Activated naive CD8-positive, alpha-beta T cell treated with anti-CD3 and anti-CD28 coated beads, Interleukin-2, amount 10 ng/mL, durations not matched to agents 7 days and 5 days (primary cell): ENCODE measurements at regions not wholly inside any gene's neighbourhood (a gene's known extent, or its start where the extent isn't known, plus 50 kb on each side); places are given as distances from the start of the nearest gene placed in this dataset.
"Not testable (repeated sequence)": the region's sequence is repeated elsewhere in the genome, so short reads cannot be mapped to it uniquely, and the experiment has no call there.

Experiments
- ATAC-seq: fragments of 150-1000 bp; cut with Tn5 transposase; one replicate; pipeline ENCODE4 v1.10.0; 2021; ENCODE audit warnings: low read depth, moderate library complexity
- POLR2A ChIA-PET: fragments of 350-600 bp; sonication (Branson Sonifier 250); formaldehyde crosslinking; loops from one replicate; lab custom pipeline; 2021; ENCODE audit warnings: antibody characterized with exemption; lab: Charles Lee
- DNase-seq: peaks from one replicate; pipeline ENCODE4 v3.0.0; 2021
- H3K27ac Mint-ChIP-seq: one replicate; pipeline ENCODE4 v1.8.0; 2022; ENCODE audit warnings: mild to moderate bottlenecking, mixed read lengths
- H3K27me3 Mint-ChIP-seq: one replicate; pipeline ENCODE4 v1.8.0; 2022; ENCODE audit warnings: mild to moderate bottlenecking, moderate library complexity, mixed read lengths
- H3K36me3 Mint-ChIP-seq: one replicate; pipeline ENCODE4 v1.8.0; 2021; ENCODE audit warnings: mild to moderate bottlenecking, mixed read lengths
- H3K4me1 Mint-ChIP-seq: one replicate; pipeline ENCODE4 v1.8.0; 2021; ENCODE audit warnings: mixed read lengths
- H3K4me3 Mint-ChIP-seq: one replicate; pipeline ENCODE4 v1.8.0; 2022; ENCODE audit warnings: mild to moderate bottlenecking, moderate library complexity, mixed read lengths
- H3K9me3 Mint-ChIP-seq: one replicate; pipeline ENCODE4 v1.8.0; 2021; ENCODE audit warnings: mixed read lengths

- H3K36me3 Mint-ChIP-seq, H3K27me3 Mint-ChIP-seq, H3K4me1 Mint-ChIP-seq, H3K27ac Mint-ChIP-seq, POLR2A ChIA-PET, H3K9me3 Mint-ChIP-seq, ATAC-seq, DNase-seq, H3K4me3 Mint-ChIP-seq: not testable (repeated sequence)
Observed at GRCh38 chr5:34261020-34261419, 218.0 kb upstream of the C1QTNF3 start.

GRCh38 chr5:34266151-34266550 lies 223.1 kb upstream of the C1QTNF3 start:
- H3K4me3 Mint-ChIP-seq, ATAC-seq, H3K9me3 Mint-ChIP-seq, H3K27me3 Mint-ChIP-seq, POLR2A ChIA-PET, DNase-seq, H3K36me3 Mint-ChIP-seq, H3K4me1 Mint-ChIP-seq, H3K27ac Mint-ChIP-seq: not testable (repeated sequence)

GRCh38 chr5:34296759-34297158 lies 253.7 kb upstream of the C1QTNF3 start:
- H3K27me3 Mint-ChIP-seq, DNase-seq, H3K36me3 Mint-ChIP-seq, H3K4me1 Mint-ChIP-seq, POLR2A ChIA-PET, H3K9me3 Mint-ChIP-seq, H3K27ac Mint-ChIP-seq, H3K4me3 Mint-ChIP-seq, ATAC-seq: not testable (repeated sequence)

GRCh38 chr5:34329201-34329600 lies 286.2 kb upstream of the C1QTNF3 start:
- H3K4me3 Mint-ChIP-seq, H3K9me3 Mint-ChIP-seq, ATAC-seq, H3K36me3 Mint-ChIP-seq, H3K4me1 Mint-ChIP-seq, POLR2A ChIA-PET, DNase-seq, H3K27ac Mint-ChIP-seq: not testable (repeated sequence)
- H3K27me3 Mint-ChIP-seq = peaks cover 11% of the 10 kb centered on the region

DNA sequence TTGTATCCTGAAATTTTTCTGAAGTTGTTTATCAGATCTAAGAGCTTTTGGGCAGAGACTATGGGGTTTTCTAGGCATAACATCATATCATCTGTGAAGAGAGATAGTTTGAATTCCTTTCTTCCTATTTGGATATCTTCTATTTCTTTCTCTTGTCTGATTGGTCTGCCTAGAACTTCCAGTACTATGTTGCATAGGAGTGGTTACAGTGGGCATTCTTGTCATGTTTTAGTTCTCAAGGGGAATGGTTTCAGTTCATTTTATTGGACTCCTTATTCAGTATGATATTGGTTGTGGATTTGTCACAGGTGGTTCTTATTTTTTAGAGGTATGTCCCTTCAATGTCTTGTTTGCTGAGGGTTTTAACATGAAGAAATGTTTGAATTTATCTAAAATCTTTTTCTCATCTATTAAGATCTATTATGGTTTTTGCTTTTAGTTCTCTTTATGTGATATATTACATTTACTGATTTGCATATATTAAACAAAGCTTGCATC lies 286.6 kb upstream of the C1QTNF3 start:
- peaks cover 11% of the 10 kb centered on the region for H3K27me3 Mint-ChIP-seq
- H3K36me3 Mint-ChIP-seq, H3K9me3 Mint-ChIP-seq, H3K4me3 Mint-ChIP-seq, H3K4me1 Mint-ChIP-seq, ATAC-seq, DNase-seq, H3K27ac Mint-ChIP-seq, POLR2A ChIA-PET: not testable (repeated sequence)

GRCh38 chr5:34331928-34332454 lies 289.0 kb upstream of the C1QTNF3 start:
- DNase-seq, H3K9me3 Mint-ChIP-seq, H3K4me3 Mint-ChIP-seq, H3K4me1 Mint-ChIP-seq, ATAC-seq, POLR2A ChIA-PET, H3K36me3 Mint-ChIP-seq, H3K27me3 Mint-ChIP-seq, H3K27ac Mint-ChIP-seq: not testable (repeated sequence)

- H3K36me3 Mint-ChIP-seq, ATAC-seq, POLR2A ChIA-PET, H3K4me1 Mint-ChIP-seq, H3K27me3 Mint-ChIP-seq, H3K4me3 Mint-ChIP-seq, H3K27ac Mint-ChIP-seq, H3K9me3 Mint-ChIP-seq, DNase-seq: not testable (repeated sequence)
Observed at GRCh38 chr5:34339408-34340001, 296.5 kb upstream of the C1QTNF3 start.

- H3K4me1 Mint-ChIP-seq, H3K27me3 Mint-ChIP-seq, DNase-seq, H3K4me3 Mint-ChIP-seq, ATAC-seq, H3K36me3 Mint-ChIP-seq, POLR2A ChIA-PET, H3K27ac Mint-ChIP-seq, H3K9me3 Mint-ChIP-seq: not testable (repeated sequence)
Observed at GRCh38 chr5:34354440-34354839, 301.7 kb upstream of the RAI14 start.

DNA sequence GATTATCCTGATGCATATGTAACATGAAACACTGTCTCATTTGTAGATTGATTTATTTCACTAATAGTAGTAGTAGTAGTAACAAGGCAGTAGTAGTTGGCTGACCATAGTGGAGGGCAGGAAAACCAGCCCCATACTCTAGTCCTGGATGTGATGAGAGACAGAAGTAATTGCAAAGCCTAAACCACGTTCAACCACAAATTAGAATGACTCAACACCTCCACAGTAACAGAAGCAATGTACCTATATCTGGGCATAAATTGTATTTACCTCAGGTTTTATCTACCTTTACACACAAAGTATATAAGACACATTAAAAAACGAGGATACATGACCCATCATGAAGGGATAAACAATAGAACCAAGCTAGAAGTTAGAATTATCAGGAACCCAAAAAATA lies 284.7 kb upstream of the RAI14 start:
- ATAC-seq, H3K27ac Mint-ChIP-seq: not testable (repeated sequence)

GRCh38 chr5:34371817-34372216 lies 284.3 kb upstream of the RAI14 start:
- peaks cover 13% of the 10 kb centered on the region for H3K27me3 Mint-ChIP-seq
- H3K9me3 Mint-ChIP-seq, H3K36me3 Mint-ChIP-seq, H3K27ac Mint-ChIP-seq, ATAC-seq, H3K4me1 Mint-ChIP-seq, POLR2A ChIA-PET, H3K4me3 Mint-ChIP-seq, DNase-seq: not testable (repeated sequence)

More for the DNA sequence above, 284.7 kb upstream of the RAI14 start:
- POLR2A ChIA-PET, DNase-seq, H3K9me3 Mint-ChIP-seq, H3K4me1 Mint-ChIP-seq, H3K4me3 Mint-ChIP-seq, H3K36me3 Mint-ChIP-seq: not testable (repeated sequence)
- H3K27me3 Mint-ChIP-seq = peaks cover 12% of the 10 kb centered on the region

GRCh38 chr5:34372739-34373138 lies 283.4 kb upstream of the RAI14 start:
- peaks cover 13% of the 10 kb centered on the region for H3K27me3 Mint-ChIP-seq
- H3K9me3 Mint-ChIP-seq, DNase-seq, H3K27ac Mint-ChIP-seq, POLR2A ChIA-PET, H3K4me3 Mint-ChIP-seq, H3K36me3 Mint-ChIP-seq, ATAC-seq, H3K4me1 Mint-ChIP-seq: not testable (repeated sequence)

DNA sequence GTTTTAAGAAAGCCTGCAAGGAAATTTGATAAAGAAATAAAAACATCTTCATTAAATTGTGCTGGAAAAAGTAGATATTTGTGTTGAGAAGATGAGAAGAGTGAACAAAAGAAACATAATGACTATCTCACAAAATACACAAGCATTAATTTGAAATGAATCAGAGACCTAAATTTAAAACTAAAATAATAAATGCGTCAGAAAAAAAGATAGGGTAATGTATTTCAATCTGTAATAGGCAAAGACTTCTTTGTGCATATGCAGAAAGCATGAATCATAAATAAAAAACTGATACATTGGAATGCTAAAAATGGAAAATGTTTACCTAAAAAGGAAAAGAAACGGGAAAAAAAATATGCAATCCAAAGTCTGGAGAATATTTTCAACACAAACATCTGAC lies 278.5 kb upstream of the RAI14 start:
- ATAC-seq, H3K9me3 Mint-ChIP-seq, H3K27ac Mint-ChIP-seq, DNase-seq, H3K27me3 Mint-ChIP-seq, H3K36me3 Mint-ChIP-seq, H3K4me1 Mint-ChIP-seq, POLR2A ChIA-PET, H3K4me3 Mint-ChIP-seq: not testable (repeated sequence)

- H3K4me1 Mint-ChIP-seq, H3K4me3 Mint-ChIP-seq, H3K9me3 Mint-ChIP-seq, H3K36me3 Mint-ChIP-seq, ATAC-seq, POLR2A ChIA-PET, H3K27me3 Mint-ChIP-seq, DNase-seq, H3K27ac Mint-ChIP-seq: not testable (repeated sequence)
Observed at GRCh38 chr5:34378498-34378897, 277.6 kb upstream of the RAI14 start.

DNA sequence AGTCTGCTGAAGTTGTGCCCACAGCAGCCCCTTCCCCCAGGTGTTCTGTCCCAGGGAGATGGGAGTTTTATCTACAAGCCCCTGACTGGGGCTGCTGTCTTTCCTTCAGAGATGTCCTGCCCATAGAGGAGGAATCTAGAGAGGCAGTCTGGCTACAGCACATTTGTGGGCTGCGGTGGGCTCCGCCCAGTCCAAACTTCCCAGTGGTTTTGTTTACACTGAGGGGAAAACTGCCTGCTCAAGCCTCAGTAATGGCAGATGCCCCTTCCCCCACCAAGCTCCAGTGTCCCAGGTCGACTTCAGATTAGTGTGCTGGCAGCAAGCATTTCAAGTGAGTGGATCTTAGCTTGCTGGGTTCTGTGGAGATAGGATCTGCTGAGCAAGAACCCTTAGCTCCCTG lies 267.4 kb upstream of the RAI14 start:
- DNase-seq, H3K4me3 Mint-ChIP-seq, POLR2A ChIA-PET, ATAC-seq, H3K9me3 Mint-ChIP-seq, H3K36me3 Mint-ChIP-seq, H3K4me1 Mint-ChIP-seq, H3K27me3 Mint-ChIP-seq, H3K27ac Mint-ChIP-seq: not testable (repeated sequence)
